DMS 273 (cell line): ENCODE measurements at regions not wholly inside any gene's neighbourhood (a gene's known extent, or its start where the extent isn't known, plus 50 kb on each side); places are given as distances from the start of the nearest gene placed in this dataset.

Experiments
- DNase-seq: peaks from one replicate; lab custom pipeline; 2025; ENCODE audit not compliant: unreplicated experiment; lab: John Stamatoyannopoulos, UW

DNA sequence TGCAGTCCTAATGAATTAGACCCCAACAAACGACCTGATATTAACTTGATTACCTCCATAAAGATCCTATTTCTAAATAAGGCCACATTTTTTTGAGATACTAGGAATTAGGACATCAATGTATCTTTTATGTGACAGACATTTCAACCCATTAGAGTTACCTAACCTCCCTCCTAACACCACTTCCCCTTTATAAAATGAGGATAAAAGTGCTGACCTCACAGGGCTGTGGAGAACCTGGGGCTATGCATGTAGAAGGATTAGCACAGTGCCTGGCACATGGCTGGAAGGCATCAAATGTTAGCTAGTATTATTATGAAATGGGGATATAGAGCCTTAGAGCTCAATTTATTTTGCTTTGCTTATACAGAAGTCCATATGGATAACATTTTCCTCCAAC, 53.5 kb upstream of the LRRN1 start:
- DNase-seq = no peak

GRCh38 chr3:3744826-3745225, 54.4 kb upstream of the LRRN1 start:
- DNase-seq = no peak

DNA sequence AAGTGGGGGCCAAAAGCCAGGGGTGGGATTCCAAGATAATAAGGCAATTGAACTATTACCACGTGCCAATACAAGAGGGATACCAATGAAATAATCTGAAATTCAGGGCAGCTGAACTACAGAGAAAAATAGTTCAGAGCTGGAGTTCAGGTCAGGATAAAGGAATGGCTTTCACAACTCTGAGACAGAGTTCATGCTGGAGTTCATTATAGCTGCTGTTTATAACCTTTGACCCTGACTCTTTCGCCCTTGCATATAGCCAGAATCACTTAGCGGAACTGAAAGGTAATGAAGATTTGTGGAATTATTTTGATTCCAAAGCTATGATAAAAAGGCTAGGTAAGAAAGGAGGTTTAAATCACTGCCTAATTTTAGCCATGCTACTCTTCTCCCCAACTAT, 55.5 kb upstream of the LRRN1 start:
- no peak for DNase-seq

DNA sequence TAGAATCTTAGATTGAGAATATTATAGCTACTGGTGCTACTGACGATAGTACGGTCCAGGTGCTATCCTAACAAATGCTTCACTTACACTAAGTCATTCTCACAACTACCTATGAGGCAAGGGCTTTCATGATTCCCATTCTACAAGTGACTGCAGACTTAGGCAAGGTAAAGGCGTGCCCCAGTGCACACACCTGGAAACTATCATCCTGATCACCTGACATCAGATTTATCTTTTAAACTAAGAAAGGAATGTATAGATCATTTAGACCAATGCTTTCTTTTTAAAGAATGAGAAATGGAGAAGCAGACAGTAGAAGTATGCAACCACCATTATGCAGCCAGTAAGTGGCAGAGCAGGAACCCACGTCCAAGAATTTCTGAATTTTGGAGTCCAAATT, 59.2 kb upstream of the LRRN1 start:
- DNase-seq = no peak

- DNase-seq = no peak
These were observed 59.7 kb upstream of the LRRN1 start for GRCh38 chr3:3739330-3740060.

GRCh38 chr3:3737531-3737930, 61.7 kb upstream of the LRRN1 start:
- no peak for DNase-seq

DNA sequence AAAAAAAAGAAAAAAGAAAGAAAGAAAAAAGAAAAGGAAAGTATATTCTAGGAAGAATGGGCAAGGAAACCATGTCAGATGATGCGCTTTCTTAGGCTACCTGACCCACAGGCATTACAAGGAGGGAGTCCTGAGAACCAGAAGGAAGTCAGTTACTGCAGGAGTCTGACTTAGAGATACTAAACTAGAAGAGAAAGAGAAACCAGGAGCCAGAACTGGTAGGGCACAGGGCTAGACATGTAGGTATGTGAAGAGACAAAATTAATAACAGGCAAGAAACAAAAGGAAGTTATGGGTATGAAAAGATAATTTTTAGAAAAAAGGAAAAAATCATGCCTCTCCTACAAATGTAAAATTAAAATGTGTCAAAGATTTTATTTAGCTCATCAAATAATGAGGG, 63.3 kb upstream of the LRRN1 start:
- DNase-seq = no peak

- DNase-seq = no peak
These were observed 64.3 kb upstream of the LRRN1 start for GRCh38 chr3:3734881-3735280.

- no peak for DNase-seq
These were observed 70.0 kb upstream of the LRRN1 start for GRCh38 chr3:3729261-3729660.

- no peak for DNase-seq
These were observed 72.7 kb upstream of the LRRN1 start for GRCh38 chr3:3726549-3726948.

DNA sequence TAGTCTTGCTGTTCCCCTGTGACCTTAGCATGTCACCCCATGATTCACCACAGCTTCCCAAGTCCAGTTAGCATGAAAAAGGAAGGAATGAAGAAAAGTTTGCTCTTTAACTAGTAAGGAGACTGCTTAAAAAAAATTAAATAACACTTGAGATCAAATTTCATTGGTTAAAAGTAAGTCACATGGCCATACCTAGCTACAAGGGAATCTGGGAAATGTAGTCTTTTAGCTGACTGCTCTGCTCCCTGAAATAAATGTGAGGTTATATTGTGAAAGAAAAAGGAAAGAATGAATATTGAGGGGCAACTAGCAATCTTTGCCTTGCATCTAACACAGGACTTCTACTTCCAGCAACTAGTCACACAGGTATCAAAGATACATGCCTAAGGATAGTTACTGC, 84.7 kb upstream of the LRRN1 start:
- no peak for DNase-seq

- no peak for DNase-seq
These were observed 86.3 kb upstream of the LRRN1 start for GRCh38 chr3:3712971-3713370.

DNA sequence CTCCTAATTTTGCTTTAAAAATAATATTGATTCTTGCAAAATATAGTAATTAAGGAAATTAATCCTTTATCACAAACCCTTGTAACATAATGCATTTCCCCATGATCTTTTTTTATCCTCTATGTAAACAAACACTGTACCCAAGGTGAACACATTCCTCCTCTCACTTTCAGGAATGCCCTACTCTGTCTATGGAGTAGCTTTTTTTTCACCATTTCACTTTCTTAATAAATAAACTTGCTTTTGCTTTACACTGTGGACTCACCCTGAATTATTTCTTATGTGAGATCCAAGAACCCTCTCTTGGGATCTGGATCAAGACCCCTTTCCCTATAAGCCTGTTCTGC, 90.5 kb upstream of the LRRN1 start:
- DNase-seq = no peak

- DNase-seq = no peak
These were observed 91.1 kb upstream of the LRRN1 start for GRCh38 chr3:3707858-3708768.

GRCh38 chr3:3705090-3705775, 94.0 kb upstream of the LRRN1 start:
- DNase-seq = no peak

DNA sequence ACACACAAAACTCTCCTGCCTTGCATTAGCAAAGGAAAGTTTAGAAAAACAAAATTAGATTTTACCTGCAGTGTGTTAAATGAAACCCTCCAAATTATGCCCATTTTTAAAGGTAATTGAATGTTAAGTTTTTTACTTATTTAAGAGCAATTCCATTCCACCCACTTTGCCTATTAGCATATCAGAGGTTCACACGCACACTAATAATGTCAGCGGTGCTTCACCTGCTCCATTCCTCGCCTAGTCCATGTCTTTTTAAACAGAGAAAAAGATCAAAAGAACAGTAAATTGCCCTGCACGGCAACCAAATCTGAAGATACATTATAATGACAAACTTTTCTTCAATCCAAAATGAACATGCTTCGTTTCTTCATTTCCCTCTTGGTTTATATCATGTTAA, 97.3 kb upstream of the LRRN1 start:
- DNase-seq = no peak

DNA sequence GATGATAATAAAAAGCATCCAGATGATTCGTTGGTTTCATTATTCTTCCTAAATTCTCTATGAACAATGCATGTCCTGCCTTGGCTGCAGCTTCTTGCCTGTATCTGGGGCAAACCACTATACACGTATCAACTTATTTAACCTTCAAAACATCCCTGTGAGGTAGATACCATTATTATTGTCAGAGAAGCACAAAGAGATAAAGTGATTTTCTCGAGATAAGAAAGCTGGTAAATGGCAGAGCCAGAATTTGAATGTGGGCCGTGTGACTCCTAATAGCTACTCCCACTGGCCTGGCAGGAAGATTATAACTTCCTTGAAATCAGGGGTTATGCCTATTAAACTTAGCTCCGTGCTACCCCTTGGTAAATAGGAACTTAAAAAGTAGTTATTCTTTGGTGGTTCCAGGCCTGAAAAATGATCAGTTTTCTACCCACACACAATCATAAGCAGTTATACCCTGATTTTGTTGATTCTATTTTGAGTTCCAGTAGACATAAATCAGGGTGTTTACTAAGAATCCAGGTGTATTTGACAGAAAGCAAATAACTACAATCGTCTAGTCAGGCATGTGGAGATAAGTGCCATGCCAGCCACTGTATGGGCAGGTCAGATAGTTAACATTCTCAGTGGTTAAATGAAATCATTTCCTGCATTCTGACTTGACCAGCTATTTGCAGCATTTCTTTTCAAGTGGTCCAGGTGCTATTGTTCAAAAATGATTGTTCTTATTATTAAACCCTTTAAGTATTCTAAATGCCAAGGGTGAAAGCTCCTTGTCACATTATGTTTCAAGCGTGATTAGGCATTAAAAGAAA, 99.2 kb upstream of the LRRN1 start:
- DNase-seq = no peak

DNA sequence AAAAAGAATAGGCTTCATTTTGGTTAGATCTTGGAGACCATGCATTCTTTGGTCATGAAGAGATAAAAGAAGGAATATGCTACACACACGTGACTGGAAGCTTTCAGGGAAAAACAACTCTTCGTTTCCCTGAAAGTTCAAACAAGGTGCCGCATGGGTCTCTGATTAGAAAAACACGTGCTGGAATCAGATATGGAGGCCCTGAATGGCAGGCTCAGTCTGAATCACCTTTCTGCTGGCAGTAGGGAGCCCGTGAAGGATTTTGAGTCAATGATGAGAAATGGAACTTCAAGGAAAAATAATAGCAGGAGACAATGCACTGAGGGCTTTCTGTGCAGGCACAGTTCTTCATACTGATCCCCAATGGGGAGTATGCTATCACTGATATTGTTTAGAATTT, 99.8 kb upstream of the LRRN1 start:
- DNase-seq = no peak

GRCh38 chr3:3696345-3696744, 102.9 kb upstream of the LRRN1 start:
- DNase-seq = no peak

DNA sequence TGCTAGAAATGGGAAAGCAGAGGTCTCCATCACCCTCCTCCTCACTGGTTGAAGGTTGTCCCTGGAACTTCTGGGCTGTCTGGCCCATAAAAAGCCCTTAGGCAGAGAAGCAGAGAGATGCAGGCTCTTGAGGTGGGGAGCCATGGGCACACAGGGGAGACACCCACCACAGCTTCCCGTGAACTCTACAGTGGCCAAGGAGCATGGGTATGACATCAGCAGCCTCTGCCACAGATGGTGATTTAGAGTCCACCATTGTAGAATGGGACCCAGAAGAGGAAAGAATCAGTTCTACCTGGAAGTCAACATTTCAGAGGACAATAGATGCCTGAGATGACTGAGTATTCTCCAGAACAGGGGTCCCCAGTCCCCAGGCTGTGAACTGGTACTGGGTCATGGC, 105.6 kb upstream of the LRRN1 start:
- DNase-seq = no peak
